Ascending aorta (tissue), 2 donors: ENCODE measurements at regions not wholly inside any gene's neighbourhood (a gene's known extent, or its start where the extent isn't known, plus 50 kb on each side); places are given as distances from the start of the nearest gene placed in this dataset.

Source experiments
- DNase-seq, 2 donors: peaks; one replicate each; pipeline ENCODE4 v3.0.0-alpha.2; 2019; ENCODE audit warnings: low spot score in 2 of 2
- H3K27ac ChIP-seq, 2 donors: fragments of 200-600 bp; sonication (generic); one replicate each; pipeline ENCODE4 v1.5.1; 2016 to 2017; ENCODE audit warnings: mild to moderate bottlenecking in 1 of 2
- H3K27me3 ChIP-seq: fragments of 200-600 bp; sonication (generic); one replicate; pipeline ENCODE4 v1.5.1; 2017
- H3K36me3 ChIP-seq, 2 donors: fragments of 200-600 bp; sonication (generic); one replicate each; pipeline ENCODE4 v1.5.1; 2016
- H3K4me1 ChIP-seq, 2 donors: fragments of 200-600 bp; sonication (generic); one replicate each; pipeline ENCODE4 v1.5.1; 2016 to 2017; ENCODE audit warnings: mild to moderate bottlenecking in 1 of 2
- H3K4me3 ChIP-seq, 2 donors: fragments of 200-600 bp; sonication (generic); one replicate each; pipeline ENCODE4 v1.5.1; 2016 to 2017; ENCODE audit warnings: mild to moderate bottlenecking in 1 of 2
- H3K9me3 ChIP-seq, 2 donors: fragments of 200-600 bp; sonication (generic); one replicate each; pipeline ENCODE4 v1.5.1; 2016
- CTCF ChIP-seq, 3 experiments: fragments of 200-600 bp in 2 of 3; fragments of 450-650 bp in 1 of 3; sonication (generic) in 2 of 3; IDR thresholded peaks; one replicate each; pipeline ENCODE4 v1.5.1; 2016 to 2019; ENCODE audit warnings: antibody characterized with exemption in 3 of 3, mild to moderate bottlenecking in 1 of 3, moderate library complexity in 1 of 3
- intact Hi-C: fragments of 100-400 bp; cut with DNase I; formaldehyde crosslinking; loops from one replicate; pipeline ENCODE4 v1.15.1; 2023

GRCh38 chr1:193680247-193680923 is 494.0 kb upstream of the B3GALT2 start:
- Histone ChIP-seq H3K27ac (no peak overlapping the region), H3K9me3 (no peaks in the 10 kb centered on the region), H3K27me3 (no peaks in the 10 kb centered on the region), H3K36me3 (no peaks in the 10 kb centered on the region), H3K4me3 (no peak overlapping the region), H3K4me1 (no peaks in the 10 kb centered on the region)
- intact Hi-C loops, result no loop called here
- DNase-seq, result no peak
- no peak for TF ChIP-seq CTCF (IDR thresholded peaks at IDR 0.05)

- Histone ChIP-seq H3K36me3 (no peaks in the 10 kb centered on the region), H3K4me3 (no peak overlapping the region), H3K27ac (no peak overlapping the region), H3K4me1 (no peaks in the 10 kb centered on the region), H3K27me3 (no peaks in the 10 kb centered on the region), H3K9me3 (no peaks in the 10 kb centered on the region)
- TF ChIP-seq CTCF (IDR thresholded peaks at IDR 0.05), result no peak
- no peak for DNase-seq
- intact Hi-C loops, result no loop called here
These were observed 491.5 kb upstream of the B3GALT2 start for GRCh38 chr1:193677874-193678273.

DNA sequence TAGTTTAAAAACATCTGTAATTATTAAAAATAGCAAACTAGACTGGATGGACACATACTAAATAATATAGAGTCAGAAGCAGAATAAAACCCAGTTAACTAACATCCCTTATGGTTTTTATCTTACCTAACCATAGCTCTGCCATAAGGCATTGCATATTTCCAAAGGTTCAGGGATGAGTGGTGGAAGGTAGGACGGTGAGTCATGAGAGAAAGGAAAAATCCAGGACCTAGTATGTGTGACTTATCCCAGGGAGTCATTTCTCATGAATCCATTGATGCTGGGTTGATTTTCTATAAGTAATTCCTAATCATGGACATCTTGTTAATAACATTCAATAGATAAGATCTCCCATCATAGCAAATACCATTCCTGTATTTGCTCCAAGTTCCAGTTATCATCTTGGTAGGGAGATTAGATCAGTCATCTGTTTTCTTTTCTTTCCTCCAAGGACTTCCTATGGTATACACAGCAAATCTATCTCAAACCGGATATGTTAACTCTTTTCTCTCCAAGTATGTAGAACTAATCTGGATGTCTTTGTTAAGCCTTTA is 490.7 kb upstream of the B3GALT2 start:
- Histone ChIP-seq H3K4me3 (no peak overlapping the region), H3K4me1 (no peaks in the 10 kb centered on the region), H3K27ac (no peak overlapping the region), H3K27me3 (no peaks in the 10 kb centered on the region), H3K36me3 (no peaks in the 10 kb centered on the region), H3K9me3 (no peaks in the 10 kb centered on the region)
- no peak for DNase-seq
- intact Hi-C loops, result no loop called here
- TF ChIP-seq CTCF (IDR thresholded peaks at IDR 0.05), result no peak

GRCh38 chr1:193674292-193674944 is 488.0 kb upstream of the B3GALT2 start:
- DNase-seq, result no peak

GRCh38 chr1:193666485-193667083 is 480.2 kb upstream of the B3GALT2 start:
- no peaks in the 10 kb centered on the region for H3K27me3 ChIP-seq
- intact Hi-C loops, result no loop called here
- TF ChIP-seq CTCF (IDR thresholded peaks at IDR 0.05), result no peak
- H3K4me1 ChIP-seq, result no peaks in the 10 kb centered on the region
- H3K4me3 ChIP-seq, result no peak overlapping the region
- no peak overlapping the region for H3K27ac ChIP-seq
- H3K9me3 ChIP-seq, result no peaks in the 10 kb centered on the region
- no peaks in the 10 kb centered on the region for H3K36me3 ChIP-seq
- no peak for DNase-seq

More at GRCh38 chr1:193674292-193674944, 488.0 kb upstream of the B3GALT2 start:
- Histone ChIP-seq H3K36me3 (no peaks in the 10 kb centered on the region), H3K4me1 (no peaks in the 10 kb centered on the region), H3K9me3 (no peaks in the 10 kb centered on the region), H3K27ac (no peak overlapping the region), H3K27me3 (no peaks in the 10 kb centered on the region), H3K4me3 (no peak overlapping the region)
- intact Hi-C loops, result no loop called here
- no peak for TF ChIP-seq CTCF (IDR thresholded peaks at IDR 0.05)
